ENCODE measurements at regions not wholly inside any gene's neighbourhood (a gene's known extent, or its start where the extent isn't known, plus 50 kb on each side); places are given as distances from the start of the nearest gene placed in this dataset.
"Not testable (repeated sequence)": the region's sequence is repeated elsewhere in the genome, so short reads cannot be mapped to it uniquely, and the experiment has no call there.

GRCh38 chr3:98711426-98711825 is 51.7 kb upstream of the ST3GAL6 start:
- no peak overlapping the region for H3K4me3 Mint-ChIP-seq
- H3K9me3 Mint-ChIP-seq = no peaks in the 10 kb centered on the region
- no peak for ATAC-seq
- DNase-seq (ENCODE audit: low spot score) = no peak
- no peak overlapping the region for H3K27ac Mint-ChIP-seq
- peaks cover 0 to 4% of the 10 kb centered on the region in 2 donors for H3K27me3 Mint-ChIP-seq
- no peaks in the 10 kb centered on the region for H3K4me1 Mint-ChIP-seq (ENCODE audit: low read depth in 2 of 2)
- no peaks in the 10 kb centered on the region for H3K36me3 Mint-ChIP-seq

- H3K27me3 Mint-ChIP-seq = peaks cover 4 to 8% of the 10 kb centered on the region in 2 donors
- DNase-seq (ENCODE audit: low spot score) (no peak), ATAC-seq (no peak)
- H3K27ac Mint-ChIP-seq = no peak overlapping the region
- no peaks in the 10 kb centered on the region for H3K9me3 Mint-ChIP-seq
- no peaks in the 10 kb centered on the region for H3K4me1 Mint-ChIP-seq (ENCODE audit: low read depth in 2 of 2)
- no peak overlapping the region for H3K4me3 Mint-ChIP-seq
- H3K36me3 Mint-ChIP-seq = no peaks in the 10 kb centered on the region
These were observed 50.4 kb upstream of the ST3GAL6 start for GRCh38 chr3:98712726-98713125.

GRCh38 chr3:98713332-98713731 is 49.8 kb upstream of the ST3GAL6 start:
- not testable (repeated sequence) for DNase-seq (ENCODE audit: low spot score); ATAC-seq; H3K9me3 Mint-ChIP-seq; H3K4me1 Mint-ChIP-seq (ENCODE audit: low read depth in 2 of 2); H3K36me3 Mint-ChIP-seq; H3K4me3 Mint-ChIP-seq; H3K27me3 Mint-ChIP-seq; H3K27ac Mint-ChIP-seq
